PC-9 (cell line): ENCODE measurements at regions not wholly inside any gene's neighbourhood (a gene's known extent, or its start where the extent isn't known, plus 50 kb on each side); places are given as distances from the start of the nearest gene placed in this dataset.

Experiments
- BruUV-seq: library from RNA; stranded (reverse); fragments of 400-500 nt; replicated peaks from 2 replicates; lab custom pipeline; 2021; lab: Mats Ljungman, UMichigan
- CTCF ChIA-PET: fragments of 300-600 bp; sonication (Branson Sonifier 250); formaldehyde crosslinking; loops from one replicate; lab custom pipeline; 2022; ENCODE audit warnings: antibody characterized with exemption; lab: Charles Lee
- POLR2A ChIA-PET: fragments of 300-600 bp; sonication (Branson Sonifier 250); formaldehyde crosslinking; loops from one replicate; lab custom pipeline; 2022; ENCODE audit warnings: antibody characterized with exemption; ENCODE audit not compliant: unreplicated experiment; lab: Charles Lee
- DNase-seq, 2 experiments: peaks; one replicate each; pipeline versions ENCODE4 v3.0.0 to v3.0.0-alpha.2; 2015 to 2022; ENCODE audit warnings: mixed read lengths in 1 of 2
- H2AFZ ChIP-seq: fragments of 200-600 bp; sonication (generic); 2 replicates; pipeline ENCODE4 v1.8.1; 2017; ENCODE audit warnings: antibody characterized with exemption
- H3F3A ChIP-seq: fragments of 200-600 bp; sonication (generic); 2 replicates; pipeline ENCODE4 v1.8.1; 2017; ENCODE audit warnings: antibody characterized with exemption, mild to moderate bottlenecking, low read depth; ENCODE audit not compliant: insufficient read depth
- H3K27ac ChIP-seq: fragments of 200-600 bp; sonication (generic); 2 replicates; pipeline ENCODE4 v1.6.1; 2016; ENCODE audit warnings: mixed run types
- H3K27me3 ChIP-seq: fragments of 200-600 bp; sonication (generic); 2 replicates; pipeline ENCODE4 v1.6.1; 2016; ENCODE audit warnings: low read depth, mixed run types; ENCODE audit not compliant: insufficient read depth
- H3K36me3 ChIP-seq: fragments of 200-600 bp; sonication (generic); 2 replicates; pipeline ENCODE4 v1.6.1; 2016; ENCODE audit warnings: low read depth, mixed run types
- H3K4me1 ChIP-seq: fragments of 200-600 bp; sonication (generic); replicated peaks from 2 replicates; pipeline ENCODE4 v1.6.1; 2016; ENCODE audit warnings: mixed run types; ENCODE audit not compliant: insufficient read depth
- H3K4me2 ChIP-seq: fragments of 200-600 bp; sonication (generic); 2 replicates; pipeline ENCODE4 v1.6.1; 2017; ENCODE audit warnings: mixed run types
- H3K4me3 ChIP-seq: fragments of 200-600 bp; sonication (generic); 2 replicates; pipeline ENCODE4 v1.6.1; 2016; ENCODE audit warnings: mixed run types
- H3K79me2 ChIP-seq: fragments of 200-600 bp; sonication (generic); 2 replicates; pipeline ENCODE4 v1.6.1; 2017; ENCODE audit warnings: low read depth, mixed run types
- H3K9me2 ChIP-seq: fragments of 200-600 bp; sonication (generic); 2 replicates; pipeline ENCODE4 v1.8.1; 2017; ENCODE audit warnings: mild to moderate bottlenecking; ENCODE audit not compliant: insufficient read depth
- H3K9me3 ChIP-seq: fragments of 200-600 bp; sonication (generic); 2 replicates; pipeline ENCODE4 v1.8.1; 2016; ENCODE audit warnings: low read depth; ENCODE audit not compliant: insufficient read depth
- H4K20me1 ChIP-seq: fragments of 200-600 bp; sonication (generic); 2 replicates; pipeline ENCODE4 v1.8.1; 2017; ENCODE audit not compliant: insufficient read depth
- CTCF ChIP-seq: fragments of 200-600 bp; sonication (generic); conservative IDR thresholded peaks from 2 replicates; pipeline ENCODE4 v1.6.1; 2017; ENCODE audit warnings: mixed run types, antibody characterized with exemption, mild to moderate bottlenecking, moderate library complexity
- EZH2 ChIP-seq: fragments of 200-600 bp; sonication (generic); IDR thresholded peaks from 2 replicates; pipeline ENCODE4 v1.8.0; 2017; ENCODE audit warnings: antibody characterized with exemption, low read depth
- intact Hi-C: fragments of 100-400 bp; cut with micrococcal nuclease; formaldehyde crosslinking; loops from one replicate; pipeline ENCODE4 v1.10.0; 2022; ENCODE audit not compliant: unreplicated experiment

GRCh38 chr1:82420584-82420983 is 619.9 kb downstream of the ADGRL2 start:
- H4K20me1 ChIP-seq = no peaks in the 10 kb centered on the region
- H3K9me3 ChIP-seq = no peaks in the 10 kb centered on the region
- H2AFZ ChIP-seq = no peak overlapping the region
- no peak overlapping the region for H3K27ac ChIP-seq
- H3K79me2 ChIP-seq = no peaks in the 10 kb centered on the region
- no peaks in the 10 kb centered on the region for H3K36me3 ChIP-seq
- no peaks in the 10 kb centered on the region for H3F3A ChIP-seq
- H3K27me3 ChIP-seq = no peaks in the 10 kb centered on the region
- H3K9me2 ChIP-seq = no peaks in the 10 kb centered on the region
- intact Hi-C loops = no loop called here
- H3K4me1 ChIP-seq = no peaks in the 10 kb centered on the region
- DNase-seq = no peak
- BruUV-seq = no TSS peak
- ChIA-PET CTCF (no interaction called here), POLR2A (no interaction called here)
- H3K4me3 ChIP-seq = no peak overlapping the region
- TF ChIP-seq EZH2 (no peak), CTCF (no peak)
- H3K4me2 ChIP-seq = no peak overlapping the region

- intact Hi-C loops = no loop called here
- CTCF ChIA-PET = no interaction called here
Measured at GRCh38 chr1:82411605-82412004, 610.9 kb downstream of the ADGRL2 start.

GRCh38 chr1:82405333-82405732 is 604.6 kb downstream of the ADGRL2 start:
- Histone ChIP-seq H3K9me2 (no peaks in the 10 kb centered on the region), H3K27ac (no peak overlapping the region), H2AFZ (no peak overlapping the region), H3F3A (no peaks in the 10 kb centered on the region), H3K79me2 (no peaks in the 10 kb centered on the region), H3K4me1 (no peaks in the 10 kb centered on the region), H3K27me3 (no peaks in the 10 kb centered on the region), H3K36me3 (no peaks in the 10 kb centered on the region), H4K20me1 (no peaks in the 10 kb centered on the region), H3K4me3 (no peak overlapping the region), H3K4me2 (no peak overlapping the region), H3K9me3 (no peaks in the 10 kb centered on the region)
- no TSS peak for BruUV-seq
- CTCF ChIA-PET = no interaction called here
- POLR2A ChIA-PET = no interaction called here
- TF ChIP-seq CTCF (no peak), EZH2 (no peak)
- intact Hi-C loops = no loop called here
- DNase-seq = no peak

More at GRCh38 chr1:82411605-82412004, 610.9 kb downstream of the ADGRL2 start:
- no peak for TF ChIP-seq CTCF
- no peak for TF ChIP-seq EZH2
- Histone ChIP-seq H3K4me1 (no peaks in the 10 kb centered on the region), H3K9me3 (no peaks in the 10 kb centered on the region), H3K79me2 (no peaks in the 10 kb centered on the region), H2AFZ (no peak overlapping the region), H3K36me3 (no peaks in the 10 kb centered on the region), H3K4me2 (no peak overlapping the region), H3K4me3 (no peak overlapping the region), H3K27me3 (no peaks in the 10 kb centered on the region), H3F3A (no peaks in the 10 kb centered on the region), H3K9me2 (no peaks in the 10 kb centered on the region), H3K27ac (no peak overlapping the region), H4K20me1 (no peaks in the 10 kb centered on the region)
- DNase-seq = no peak
- POLR2A ChIA-PET = no interaction called here
- no TSS peak for BruUV-seq
